Adrenal gland (tissue), 9 donors: ENCODE measurements at regions not wholly inside any gene's neighbourhood (a gene's known extent, or its start where the extent isn't known, plus 50 kb on each side); places are given as distances from the start of the nearest gene placed in this dataset.

Experiments
- DNase-seq, 7 donors: peaks; one replicate each; pipeline ENCODE4 v3.0.0-alpha.2; 2019 to 2020
- H3K27ac ChIP-seq, 5 donors: fragments of 200-600 bp; sonication (generic) in 4 of 5; 1 replicate in 3 of 5; 2 replicates in 2 of 5; pipeline versions ENCODE4 v1.5.1 to v1.8.0; 2016 to 2020; ENCODE audit warnings: mild to moderate bottlenecking in 1 of 5
- H3K27me3 ChIP-seq: fragments of 200-600 bp; 2 replicates; pipeline ENCODE4 v1.8.0; 2021
- H3K36me3 ChIP-seq, 2 donors: fragments of 200-600 bp; replicated peaks in 1 of 2; 1 replicate in 1 of 2; 2 replicates in 1 of 2; pipeline versions ENCODE4 v1.5.1 to v1.8.0; 2018 to 2022
- H3K4me1 ChIP-seq, 2 donors: fragments of 200-600 bp; replicated peaks in 1 of 2; 1 replicate in 1 of 2; 2 replicates in 1 of 2; pipeline versions ENCODE4 v1.5.1 to v1.8.0; 2018 to 2021
- H3K4me3 ChIP-seq, 4 donors: fragments of 200-600 bp; sonication (generic) in 3 of 4; one replicate each; pipeline ENCODE4 v1.5.1; 2016 to 2018
- H3K9me3 ChIP-seq, 3 donors: fragments of 200-600 bp; sonication (generic) in 1 of 3; replicated peaks in 1 of 3; 1 replicate in 2 of 3; 2 replicates in 1 of 3; pipeline versions ENCODE4 v1.5.1 to v1.8.0; 2016 to 2021
- POLR2A ChIP-seq, 2 donors: fragments of 450-650 bp; IDR thresholded peaks; one replicate each; pipeline ENCODE4 v1.6.1; 2017; ENCODE audit warnings: antibody characterized with exemption in 2 of 2, mild to moderate bottlenecking in 2 of 2, moderate library complexity in 1 of 2
- WGBS, 4 donors: extraction: QIAGEN DNeasy Blood & Tissue Kit in 2 of 4; methylation state at CpG; one replicate each; pipeline versions ENCODE4 v1.1.5 to v1.1.7; 2013 to 2017; 5-methylcytosine and 5-hydroxymethylcytosine counted together
- intact Hi-C, 2 donors: fragments of 100-400 bp; cut with DNase I; formaldehyde crosslinking; loops; one replicate each; pipeline versions ENCODE4 v1.14.1 to v1.15.0; 2022 to 2023
- TF ChIP-seq, protein P1 (sequence below), 6 experiments: fragments of 450-650 bp in 4 of 6; fragments of 200-600 bp in 2 of 6; sonication (generic) in 1 of 6; IDR thresholded peaks; 1 replicate in 5 of 6; 2 replicates in 1 of 6; pipeline versions ENCODE4 v1.5.1 to v1.8.0; 2016 to 2021; ENCODE audit warnings: antibody characterized with exemption in 6 of 6, mild to moderate bottlenecking in 2 of 6, moderate library complexity in 1 of 6
- donor health status: healthy with polysubstance abuse.
- donor health status: Bipolar disorder and iron deficiency.
- donor health status: DM: yes; HTN: yes; CAD: no.
- donor health status: DM: no; HTN: no; CAD: no.
- donor health status: DM: no; HTN: no; CAD: no.

GRCh38 chr15:81506936-81507335, 132.9 kb upstream of the TMC3 start:
- WGBS, 4 donors = 73 to 82% (median 79%) methylated on average over 1 of the region's 1 CpG
- intact Hi-C loops = no loop called here

GRCh38 chr15:81506071-81506470, 132.1 kb upstream of the TMC3 start:
- no peaks in the 10 kb centered on the region for H3K36me3 ChIP-seq

More at GRCh38 chr15:81506936-81507335, 132.9 kb upstream of the TMC3 start:
- H3K27ac ChIP-seq = no peak overlapping the region
- no peak overlapping the region for H3K4me3 ChIP-seq
- no peak for TF ChIP-seq POLR2A (IDR thresholded peaks at IDR 0.05)
- TF ChIP-seq, protein P1, sequence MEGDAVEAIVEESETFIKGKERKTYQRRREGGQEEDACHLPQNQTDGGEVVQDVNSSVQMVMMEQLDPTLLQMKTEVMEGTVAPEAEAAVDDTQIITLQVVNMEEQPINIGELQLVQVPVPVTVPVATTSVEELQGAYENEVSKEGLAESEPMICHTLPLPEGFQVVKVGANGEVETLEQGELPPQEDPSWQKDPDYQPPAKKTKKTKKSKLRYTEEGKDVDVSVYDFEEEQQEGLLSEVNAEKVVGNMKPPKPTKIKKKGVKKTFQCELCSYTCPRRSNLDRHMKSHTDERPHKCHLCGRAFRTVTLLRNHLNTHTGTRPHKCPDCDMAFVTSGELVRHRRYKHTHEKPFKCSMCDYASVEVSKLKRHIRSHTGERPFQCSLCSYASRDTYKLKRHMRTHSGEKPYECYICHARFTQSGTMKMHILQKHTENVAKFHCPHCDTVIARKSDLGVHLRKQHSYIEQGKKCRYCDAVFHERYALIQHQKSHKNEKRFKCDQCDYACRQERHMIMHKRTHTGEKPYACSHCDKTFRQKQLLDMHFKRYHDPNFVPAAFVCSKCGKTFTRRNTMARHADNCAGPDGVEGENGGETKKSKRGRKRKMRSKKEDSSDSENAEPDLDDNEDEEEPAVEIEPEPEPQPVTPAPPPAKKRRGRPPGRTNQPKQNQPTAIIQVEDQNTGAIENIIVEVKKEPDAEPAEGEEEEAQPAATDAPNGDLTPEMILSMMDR (IDR thresholded peaks at IDR 0.05) = no peak
- no peak for DNase-seq
- H3K4me1 ChIP-seq = no peaks in the 10 kb centered on the region
- H3K27me3 ChIP-seq = no peaks in the 10 kb centered on the region
- H3K36me3 ChIP-seq = no peaks in the 10 kb centered on the region
- H3K9me3 ChIP-seq = no peaks in the 10 kb centered on the region

DNA sequence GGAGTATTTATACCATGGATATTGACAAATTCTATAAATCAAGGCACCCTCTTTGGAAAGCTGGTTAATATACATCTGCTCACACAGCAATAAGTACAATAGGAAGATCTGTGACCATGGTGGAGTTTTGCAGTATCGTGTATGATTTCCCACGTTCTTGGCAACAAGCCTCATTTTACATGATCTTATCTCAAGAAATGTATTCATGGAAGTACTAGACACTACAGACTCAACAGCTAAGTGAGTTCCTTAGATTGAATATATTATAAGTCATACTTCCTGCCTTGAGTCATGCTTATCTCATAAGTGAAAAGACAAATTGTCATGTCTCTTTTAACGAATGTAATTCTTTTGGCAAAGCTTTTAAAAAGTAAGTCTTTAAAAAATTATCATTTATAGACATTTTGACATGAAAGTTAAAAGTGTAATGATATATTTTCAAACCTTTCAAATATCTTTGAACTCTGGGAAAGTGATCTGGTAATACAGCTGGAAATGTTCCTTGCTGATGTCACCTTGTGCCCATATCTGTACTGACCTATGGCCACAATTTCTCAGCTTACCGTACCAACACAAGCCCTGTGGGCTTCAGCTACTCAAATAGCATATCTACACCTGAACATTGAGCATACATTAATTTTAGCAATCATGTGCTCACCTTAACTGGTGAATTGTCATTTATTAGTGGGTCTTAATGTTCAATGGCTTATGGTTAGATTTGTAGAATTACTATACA, 130.3 kb upstream of the TMC3 start:
- TF ChIP-seq POLR2A (IDR thresholded peaks at IDR 0.05) = no peak
- TF ChIP-seq, protein P1 (IDR thresholded peaks at IDR 0.05) = no peak
- no peak for DNase-seq
- no peak overlapping the region for H3K27ac ChIP-seq
- H3K27me3 ChIP-seq = no peaks in the 10 kb centered on the region
- no peak overlapping the region for H3K4me3 ChIP-seq
- H3K4me1 ChIP-seq = no peaks in the 10 kb centered on the region
- no peaks in the 10 kb centered on the region for H3K9me3 ChIP-seq
- intact Hi-C loops = no loop called here
- 32 to 38% (median 35%) methylated on average over 4 of the region's 4 CpGs for WGBS, 4 donors
- no peaks in the 10 kb centered on the region for H3K36me3 ChIP-seq

More at GRCh38 chr15:81506071-81506470, 132.1 kb upstream of the TMC3 start:
- Histone ChIP-seq H3K27ac (no peak overlapping the region), H3K4me3 (no peak overlapping the region), H3K27me3 (no peaks in the 10 kb centered on the region), H3K9me3 (no peaks in the 10 kb centered on the region), H3K4me1 (no peaks in the 10 kb centered on the region)
- no peak for TF ChIP-seq POLR2A (IDR thresholded peaks at IDR 0.05)
- TF ChIP-seq, protein P1 (IDR thresholded peaks at IDR 0.05) = no peak
- DNase-seq = no peak
- 72 to 76% (median 73%) methylated on average over 2 of the region's 2 CpGs for WGBS, 4 donors
- intact Hi-C loops = no loop called here

DNA sequence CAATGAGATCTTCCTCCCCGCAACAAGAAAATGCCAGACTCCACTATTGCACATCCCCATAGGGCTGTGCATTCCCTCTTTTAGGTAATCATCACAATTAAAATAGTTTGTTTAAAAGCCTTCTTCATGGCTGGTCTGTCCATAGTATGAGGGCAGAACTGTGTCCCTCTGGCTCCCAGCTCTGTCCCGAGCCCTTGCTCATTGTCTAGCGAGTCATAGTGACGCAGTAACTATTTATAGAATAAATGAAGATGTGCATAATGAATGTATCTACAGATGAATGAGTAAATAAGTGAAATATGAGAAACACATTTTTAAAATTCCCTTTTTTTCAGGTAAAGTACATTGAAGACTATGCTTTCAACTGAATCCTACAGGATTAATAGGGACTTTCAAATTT, 128.4 kb upstream of the TMC3 start:
- 76 to 85% (median 80%) methylated on average over 4 of the region's 4 CpGs for WGBS, 4 donors
- no peaks in the 10 kb centered on the region for H3K9me3 ChIP-seq
- no peaks in the 10 kb centered on the region for H3K27me3 ChIP-seq
- TF ChIP-seq, protein P1 (IDR thresholded peaks at IDR 0.05) = no peak
- no peak for TF ChIP-seq POLR2A (IDR thresholded peaks at IDR 0.05)
- no peak overlapping the region for H3K27ac ChIP-seq
- no peak for DNase-seq
- H3K4me3 ChIP-seq = no peak overlapping the region
- H3K36me3 ChIP-seq = no peaks in the 10 kb centered on the region
- intact Hi-C loops = no loop called here
- no peaks in the 10 kb centered on the region for H3K4me1 ChIP-seq
